Smooth muscle cell (in vitro differentiated cells): ENCODE measurements at regions not wholly inside any gene's neighbourhood (a gene's known extent, or its start where the extent isn't known, plus 50 kb on each side); places are given as distances from the start of the nearest gene placed in this dataset.

Source experiments
- DNase-seq: peaks from one replicate; lab custom pipeline; 2025; ENCODE audit not compliant: unreplicated experiment; lab: John Stamatoyannopoulos, UW
- H2AFZ ChIP-seq: fragments of 200-600 bp; sonication (generic); 2 replicates; pipeline ENCODE4 v1.6.0; 2016; ENCODE audit warnings: antibody characterized with exemption, low read depth, mild to moderate bottlenecking
- H3F3A ChIP-seq: fragments of 200-600 bp; sonication (generic); 2 replicates; pipeline ENCODE4 v1.6.0; 2017; ENCODE audit warnings: antibody characterized with exemption, low read depth
- H3K27ac ChIP-seq: fragments of 200-600 bp; sonication (generic); 2 replicates; pipeline ENCODE4 v1.5.1; 2016; ENCODE audit warnings: low read depth, mild to moderate bottlenecking
- H3K27me3 ChIP-seq: fragments of 200-600 bp; sonication (generic); 2 replicates; pipeline ENCODE4 v1.6.1; 2016; ENCODE audit warnings: low read depth, mild to moderate bottlenecking
- H3K36me3 ChIP-seq: fragments of 200-600 bp; sonication (generic); 2 replicates; pipeline ENCODE4 v1.5.1; 2016; ENCODE audit warnings: low read depth
- H3K4me1 ChIP-seq: fragments of 200-600 bp; sonication (generic); 2 replicates; pipeline ENCODE4 v1.5.1; 2016; ENCODE audit warnings: low read depth
- H3K4me2 ChIP-seq: fragments of 200-600 bp; sonication (generic); 2 replicates; pipeline ENCODE4 v1.6.0; 2016; ENCODE audit warnings: mild to moderate bottlenecking
- H3K4me3 ChIP-seq: fragments of 200-600 bp; sonication (generic); 2 replicates; pipeline ENCODE4 v1.5.1; 2016; ENCODE audit warnings: mild to moderate bottlenecking
- H3K79me2 ChIP-seq: fragments of 200-600 bp; sonication (generic); 2 replicates; pipeline ENCODE4 v1.6.0; 2016; ENCODE audit warnings: low read depth, mild to moderate bottlenecking
- H3K9ac ChIP-seq: fragments of 200-600 bp; sonication (generic); 2 replicates; pipeline ENCODE4 v1.6.0; 2016; ENCODE audit warnings: low read depth
- H3K9me3 ChIP-seq: fragments of 200-600 bp; sonication (generic); replicated peaks from 2 replicates; pipeline ENCODE4 v1.5.1; 2016; ENCODE audit warnings: low read depth
- H4K20me1 ChIP-seq: fragments of 200-600 bp; sonication (generic); 2 replicates; pipeline ENCODE4 v1.6.0; 2016; ENCODE audit warnings: low read depth
- WGBS: methylation state at CpG from one replicate; pipeline ENCODE4 v1.1.7; 2016; ENCODE audit warnings: low lambda C conversion rate; 5-methylcytosine and 5-hydroxymethylcytosine counted together
- TF ChIP-seq, protein P1 (sequence below): fragments of 200-600 bp; sonication (generic); IDR thresholded peaks from 2 replicates; pipeline ENCODE4 v1.5.1; 2017; ENCODE audit warnings: borderline replicate concordance, mild to moderate bottlenecking, antibody characterized with exemption; ENCODE audit not compliant: insufficient read depth, poor library complexity, severe bottlenecking

GRCh38 chr10:83272666-83273434 is 866.5 kb upstream of the GHITM start:
- 77% methylated on average over 3 of the region's 3 CpGs for WGBS
- no peaks in the 10 kb centered on the region for H3K9me3 ChIP-seq
- DNase-seq = no peak
- H2AFZ ChIP-seq = no peak overlapping the region
- H3K79me2 ChIP-seq = no peaks in the 10 kb centered on the region
- no peaks in the 10 kb centered on the region for H4K20me1 ChIP-seq
- TF ChIP-seq, protein P1, sequence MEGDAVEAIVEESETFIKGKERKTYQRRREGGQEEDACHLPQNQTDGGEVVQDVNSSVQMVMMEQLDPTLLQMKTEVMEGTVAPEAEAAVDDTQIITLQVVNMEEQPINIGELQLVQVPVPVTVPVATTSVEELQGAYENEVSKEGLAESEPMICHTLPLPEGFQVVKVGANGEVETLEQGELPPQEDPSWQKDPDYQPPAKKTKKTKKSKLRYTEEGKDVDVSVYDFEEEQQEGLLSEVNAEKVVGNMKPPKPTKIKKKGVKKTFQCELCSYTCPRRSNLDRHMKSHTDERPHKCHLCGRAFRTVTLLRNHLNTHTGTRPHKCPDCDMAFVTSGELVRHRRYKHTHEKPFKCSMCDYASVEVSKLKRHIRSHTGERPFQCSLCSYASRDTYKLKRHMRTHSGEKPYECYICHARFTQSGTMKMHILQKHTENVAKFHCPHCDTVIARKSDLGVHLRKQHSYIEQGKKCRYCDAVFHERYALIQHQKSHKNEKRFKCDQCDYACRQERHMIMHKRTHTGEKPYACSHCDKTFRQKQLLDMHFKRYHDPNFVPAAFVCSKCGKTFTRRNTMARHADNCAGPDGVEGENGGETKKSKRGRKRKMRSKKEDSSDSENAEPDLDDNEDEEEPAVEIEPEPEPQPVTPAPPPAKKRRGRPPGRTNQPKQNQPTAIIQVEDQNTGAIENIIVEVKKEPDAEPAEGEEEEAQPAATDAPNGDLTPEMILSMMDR = peak; percentile 19
- no peak overlapping the region for H3K4me2 ChIP-seq
- no peaks in the 10 kb centered on the region for H3K27me3 ChIP-seq
- no peak overlapping the region for H3K27ac ChIP-seq
- H3K36me3 ChIP-seq = no peaks in the 10 kb centered on the region
- H3K4me3 ChIP-seq = no peak overlapping the region
- H3K9ac ChIP-seq = no peak overlapping the region
- no peaks in the 10 kb centered on the region for H3F3A ChIP-seq
- H3K4me1 ChIP-seq = no peaks in the 10 kb centered on the region

- H4K20me1 ChIP-seq = no peaks in the 10 kb centered on the region
- no peak overlapping the region for H3K27ac ChIP-seq
- no peaks in the 10 kb centered on the region for H3F3A ChIP-seq
- H3K27me3 ChIP-seq = no peaks in the 10 kb centered on the region
- no peak overlapping the region for H3K4me3 ChIP-seq
- H3K9ac ChIP-seq = no peak overlapping the region
- no peaks in the 10 kb centered on the region for H3K79me2 ChIP-seq
- H2AFZ ChIP-seq = peak overlapping the region; percentile 15
- DNase-seq = no peak
- TF ChIP-seq, protein P1 = no peak
- 39% methylated on average over 1 of the region's 1 CpG for WGBS
- no peaks in the 10 kb centered on the region for H3K36me3 ChIP-seq
- H3K4me1 ChIP-seq = no peaks in the 10 kb centered on the region
- no peaks in the 10 kb centered on the region for H3K9me3 ChIP-seq
- H3K4me2 ChIP-seq = no peak overlapping the region
These were observed 865.2 kb upstream of the GHITM start for GRCh38 chr10:83274088-83274487.

DNA sequence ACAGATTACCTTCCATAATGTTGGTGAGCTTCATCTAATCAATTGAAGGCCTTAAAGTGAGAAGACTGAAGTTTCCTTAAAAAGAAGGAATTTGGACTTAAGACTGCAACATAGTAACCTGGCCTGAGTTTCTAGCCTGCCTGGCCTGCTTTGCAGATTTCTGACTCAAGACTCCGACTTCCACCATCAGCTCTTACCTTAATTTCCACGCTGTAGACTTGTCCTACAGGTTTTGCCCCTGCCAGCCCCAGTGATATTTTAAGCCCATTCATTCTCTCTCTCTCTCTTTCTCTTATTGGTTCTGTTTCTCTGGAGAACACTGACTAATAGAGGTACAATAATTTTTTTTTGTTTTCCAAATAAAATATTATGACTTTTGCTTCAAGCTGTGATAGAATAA is 862.3 kb upstream of the GHITM start:
- H3K4me1 ChIP-seq = no peaks in the 10 kb centered on the region

GRCh38 chr10:83283151-83283550 is 856.2 kb upstream of the GHITM start:
- Histone ChIP-seq H3K27ac (no peak overlapping the region), H3K4me1 (no peaks in the 10 kb centered on the region)
- TF ChIP-seq, protein P1 = no peak

More for the DNA sequence above, 862.3 kb upstream of the GHITM start:
- WGBS = 81% methylated on average over 2 of the region's 2 CpGs
- Histone ChIP-seq H3K27me3 (no peaks in the 10 kb centered on the region), H3K27ac (peak overlapping the region; percentile 37), H3F3A (no peaks in the 10 kb centered on the region), H3K4me2 (no peak overlapping the region), H3K79me2 (no peaks in the 10 kb centered on the region), H3K4me3 (no peak overlapping the region), H2AFZ (no peak overlapping the region), H3K36me3 (no peaks in the 10 kb centered on the region), H3K9ac (no peak overlapping the region), H4K20me1 (no peaks in the 10 kb centered on the region), H3K9me3 (no peaks in the 10 kb centered on the region)
- DNase-seq = no peak
- TF ChIP-seq, protein P1 = no peak

More at GRCh38 chr10:83283151-83283550, 856.2 kb upstream of the GHITM start:
- no peaks in the 10 kb centered on the region for H3K36me3 ChIP-seq
- no peak for DNase-seq
- no peak overlapping the region for H2AFZ ChIP-seq
- H3K4me3 ChIP-seq = no peak overlapping the region
- no peaks in the 10 kb centered on the region for H3K27me3 ChIP-seq
- no peaks in the 10 kb centered on the region for H3K9me3 ChIP-seq
- H3K9ac ChIP-seq = no peak overlapping the region
- no peaks in the 10 kb centered on the region for H4K20me1 ChIP-seq
- H3K79me2 ChIP-seq = no peaks in the 10 kb centered on the region
- no peaks in the 10 kb centered on the region for H3F3A ChIP-seq
- no peak overlapping the region for H3K4me2 ChIP-seq
